Gastroesophageal sphincter (tissue), 3 donors: ENCODE measurements at regions not wholly inside any gene's neighbourhood (a gene's known extent, or its start where the extent isn't known, plus 50 kb on each side); places are given as distances from the start of the nearest gene placed in this dataset.

Experiments
- CTCF ChIP-seq, 4 experiments: fragments of 200-600 bp in 2 of 4; fragments of 450-650 bp in 2 of 4; sonication (generic) in 1 of 4; IDR thresholded peaks; one replicate each; pipeline ENCODE4 v1.5.1; 2017 to 2019; ENCODE audit warnings: antibody characterized with exemption in 4 of 4, mild to moderate bottlenecking in 2 of 4, moderate library complexity in 2 of 4
- EP300 ChIP-seq: sonication (generic); formaldehyde crosslinking; IDR thresholded peaks from one replicate; pipeline ENCODE4 v1.6.1; 2017; ENCODE audit warnings: antibody characterized with exemption, mild to moderate bottlenecking
- POLR2A ChIP-seq, 2 donors: fragments of 450-650 bp; IDR thresholded peaks; one replicate each; pipeline ENCODE4 v1.6.1; 2017; ENCODE audit warnings: antibody characterized with exemption in 2 of 2, mild to moderate bottlenecking in 2 of 2, moderate library complexity in 1 of 2
- POLR2AphosphoS5 ChIP-seq: sonication (generic); formaldehyde crosslinking; IDR thresholded peaks from one replicate; pipeline ENCODE4 v1.6.1; 2017; ENCODE audit warnings: antibody characterized with exemption

GRCh38 chr13:55560331-55560730 lies 1580.4 kb upstream of the PRR20A start:
- TF ChIP-seq CTCF (IDR thresholded peaks at IDR 0.05) (no peak), POLR2A (IDR thresholded peaks at IDR 0.05) (no peak), POLR2AphosphoS5 (no peak), EP300 (no peak)
